Naive thymus-derived CD4-positive, alpha-beta T cell (primary cell): ENCODE measurements at regions not wholly inside any gene's neighbourhood (a gene's known extent, or its start where the extent isn't known, plus 50 kb on each side); places are given as distances from the start of the nearest gene placed in this dataset.

ENCODE experiments used
- ATAC-seq: fragments of 150-1000 bp; cut with Tn5 transposase; 2 replicates; pipeline ENCODE4 v1.10.0; 2021; ENCODE audit warnings: mild to moderate bottlenecking, moderate library complexity
- CTCF ChIA-PET: fragments of 350-600 bp; sonication (Branson Sonifier 250); formaldehyde crosslinking; loops from one replicate; lab custom pipeline; 2021; ENCODE audit warnings: antibody characterized with exemption; lab: Charles Lee
- POLR2A ChIA-PET: fragments of 350-600 bp; sonication (Branson Sonifier 250); formaldehyde crosslinking; loops from one replicate; lab custom pipeline; 2021; ENCODE audit warnings: antibody characterized with exemption, inconsistent platforms; lab: Charles Lee
- DNase-seq, 9 donors: peaks; one replicate each; pipeline versions ENCODE4 v3.0.0 to v3.0.0-alpha.2; 2020 to 2022; ENCODE audit warnings: mixed read lengths in 1 of 9
- H3K27ac ChIP-seq: one replicate; pipeline ENCODE4 v1.7.0; 2013; ENCODE audit warnings: mild to moderate bottlenecking, low read depth, low read length, moderate library complexity
- H3K27me3 ChIP-seq, 2 donors: one replicate each; pipeline ENCODE4 v1.7.0; 2013; ENCODE audit warnings: low read length in 2 of 2, mild to moderate bottlenecking in 2 of 2, moderate library complexity in 2 of 2; ENCODE audit not compliant: control insufficient read depth in 2 of 2, insufficient read depth in 2 of 2
- H3K36me3 ChIP-seq, 3 experiments: 1 replicate in 2 of 3; 2 replicates in 1 of 3; pipeline ENCODE4 v1.7.0; 2013; ENCODE audit warnings: low read length in 3 of 3, mild to moderate bottlenecking in 3 of 3, moderate library complexity in 1 of 3; ENCODE audit not compliant: insufficient read depth in 3 of 3, control insufficient read depth in 2 of 3
- H3K4me1 ChIP-seq, 2 donors: one replicate each; pipeline ENCODE4 v1.7.0; 2013; ENCODE audit warnings: low read length in 2 of 2, mild to moderate bottlenecking in 2 of 2, moderate library complexity in 1 of 2; ENCODE audit not compliant: control insufficient read depth in 2 of 2, insufficient read depth in 2 of 2
- H3K4me3 ChIP-seq: 2 replicates; pipeline ENCODE4 v1.7.0; 2013; ENCODE audit warnings: mild to moderate bottlenecking, low read length
- H3K9me3 ChIP-seq, 3 experiments: 1 replicate in 2 of 3; 2 replicates in 1 of 3; pipeline ENCODE4 v1.7.0; 2013; ENCODE audit warnings: low read length in 3 of 3; ENCODE audit not compliant: control insufficient read depth in 2 of 3
- H3K27ac Mint-ChIP-seq, 9 donors: one replicate each; pipeline ENCODE4 v1.8.0; 2020 to 2022; ENCODE audit warnings: mixed read lengths in 9 of 9, mild to moderate bottlenecking in 8 of 9, moderate library complexity in 5 of 9, inconsistent platforms in 2 of 9
- H3K27me3 Mint-ChIP-seq, 5 donors: one replicate each; pipeline ENCODE4 v1.8.0; 2021 to 2022; ENCODE audit warnings: mixed read lengths in 5 of 5, mild to moderate bottlenecking in 1 of 5
- H3K36me3 Mint-ChIP-seq, 5 donors: one replicate each; pipeline ENCODE4 v1.8.0; 2020 to 2022; ENCODE audit warnings: mixed read lengths in 5 of 5, mild to moderate bottlenecking in 3 of 5, inconsistent platforms in 1 of 5
- H3K4me1 Mint-ChIP-seq, 7 donors: one replicate each; pipeline ENCODE4 v1.8.0; 2020 to 2022; ENCODE audit warnings: mixed read lengths in 7 of 7, mild to moderate bottlenecking in 3 of 7, inconsistent platforms in 1 of 7
- H3K4me3 Mint-ChIP-seq, 10 donors: one replicate each; pipeline ENCODE4 v1.8.0; 2020 to 2022; ENCODE audit warnings: mild to moderate bottlenecking in 10 of 10, mixed read lengths in 10 of 10, moderate library complexity in 6 of 10, inconsistent platforms in 2 of 10
- H3K9me3 Mint-ChIP-seq, 11 donors: one replicate each; pipeline ENCODE4 v1.8.0; 2020 to 2022; ENCODE audit warnings: mixed read lengths in 11 of 11, mild to moderate bottlenecking in 4 of 11, inconsistent platforms in 1 of 11, moderate library complexity in 1 of 11
- intact Hi-C, 2 donors: fragments of 100-400 bp; cut with micrococcal nuclease; formaldehyde crosslinking; loops; one replicate each; pipeline ENCODE4 v1.15.1; 2023

GRCh38 chr9:91155181-91155580 lies 206.5 kb downstream of the AUH start:
- H3K9me3 ChIP-seq: no peaks in the 10 kb centered on the region
- ChIA-PET CTCF (no interaction called here), POLR2A (no interaction called here)
- Mint-ChIP-seq H3K36me3 (peaks cover 0 to 66% (median 0%) of the 10 kb centered on the region in 5 donors), H3K27me3 (no peaks in the 10 kb centered on the region), H3K4me3 (no peak overlapping the region), H3K27ac (peak overlapping the region in 1 of 9 donors; percentile 86), H3K4me1 (peaks cover 21 to 89% (median 25%) of the 10 kb centered on the region in 7 donors), H3K9me3 (peaks cover 0 to 15% (median 0%) of the 10 kb centered on the region in 11 donors)
- intact Hi-C loops: no loop called here
- DNase-seq (no peak), ATAC-seq (no peak)
- H3K4me3 ChIP-seq: no peak overlapping the region
- peaks cover 17 to 20% of the 10 kb centered on the region in 2 donors for H3K4me1 ChIP-seq
- no peaks in the 10 kb centered on the region for H3K36me3 ChIP-seq
- no peaks in the 10 kb centered on the region for H3K27me3 ChIP-seq
- H3K27ac ChIP-seq: no peak overlapping the region

DNA sequence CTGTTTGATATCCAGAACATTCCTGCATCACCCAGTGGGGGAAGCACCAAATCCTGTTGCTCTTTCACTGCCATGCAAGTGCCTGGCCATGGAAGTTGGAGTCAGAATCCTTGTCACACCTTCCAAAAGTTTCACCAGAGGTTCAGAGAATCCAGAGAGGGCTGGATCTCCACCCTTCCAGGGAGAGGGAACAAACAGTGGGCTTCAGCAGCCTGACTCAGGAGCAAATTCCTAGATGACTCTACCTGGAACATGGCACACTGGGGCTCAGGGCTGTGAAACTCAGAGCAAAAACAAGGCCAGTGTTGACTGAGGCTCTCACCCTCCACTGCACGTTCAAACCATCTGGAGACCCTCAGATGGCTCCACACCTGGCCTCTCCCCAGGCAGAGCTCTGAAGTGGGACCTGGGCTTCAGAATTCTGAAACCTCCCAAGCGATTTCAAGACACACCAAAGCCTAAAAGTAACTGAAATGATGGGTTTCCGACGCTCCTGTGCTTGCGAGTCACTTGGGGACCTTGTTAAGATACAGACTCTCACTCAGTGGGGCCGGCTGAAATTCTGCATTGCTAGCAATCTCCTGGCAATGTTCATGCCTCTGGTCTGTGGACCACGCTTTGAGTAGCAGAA lies 205.9 kb downstream of the AUH start:
- CTCF ChIA-PET: no interaction called here
- peaks cover 0 to 14% (median 0%) of the 10 kb centered on the region in 11 donors for H3K9me3 Mint-ChIP-seq
- intact Hi-C loops: no loop called here
- Histone ChIP-seq H3K27me3 (no peaks in the 10 kb centered on the region), H3K4me3 (no peak overlapping the region), H3K27ac (no peak overlapping the region), H3K36me3 (no peaks in the 10 kb centered on the region), H3K9me3 (no peaks in the 10 kb centered on the region), H3K4me1 (peaks cover 11 to 14% of the 10 kb centered on the region in 2 donors)
- H3K4me1 Mint-ChIP-seq: peaks cover 18 to 83% (median 19%) of the 10 kb centered on the region in 7 donors
- peak overlapping the region in 1 of 9 donors; percentile 86 for H3K27ac Mint-ChIP-seq
- POLR2A ChIA-PET: no interaction called here
- H3K36me3 Mint-ChIP-seq: peaks cover 0 to 59% (median 0%) of the 10 kb centered on the region in 5 donors
- DNase-seq (no peak), ATAC-seq (no peak)
- H3K4me3 Mint-ChIP-seq: no peak overlapping the region
- no peaks in the 10 kb centered on the region for H3K27me3 Mint-ChIP-seq

DNA sequence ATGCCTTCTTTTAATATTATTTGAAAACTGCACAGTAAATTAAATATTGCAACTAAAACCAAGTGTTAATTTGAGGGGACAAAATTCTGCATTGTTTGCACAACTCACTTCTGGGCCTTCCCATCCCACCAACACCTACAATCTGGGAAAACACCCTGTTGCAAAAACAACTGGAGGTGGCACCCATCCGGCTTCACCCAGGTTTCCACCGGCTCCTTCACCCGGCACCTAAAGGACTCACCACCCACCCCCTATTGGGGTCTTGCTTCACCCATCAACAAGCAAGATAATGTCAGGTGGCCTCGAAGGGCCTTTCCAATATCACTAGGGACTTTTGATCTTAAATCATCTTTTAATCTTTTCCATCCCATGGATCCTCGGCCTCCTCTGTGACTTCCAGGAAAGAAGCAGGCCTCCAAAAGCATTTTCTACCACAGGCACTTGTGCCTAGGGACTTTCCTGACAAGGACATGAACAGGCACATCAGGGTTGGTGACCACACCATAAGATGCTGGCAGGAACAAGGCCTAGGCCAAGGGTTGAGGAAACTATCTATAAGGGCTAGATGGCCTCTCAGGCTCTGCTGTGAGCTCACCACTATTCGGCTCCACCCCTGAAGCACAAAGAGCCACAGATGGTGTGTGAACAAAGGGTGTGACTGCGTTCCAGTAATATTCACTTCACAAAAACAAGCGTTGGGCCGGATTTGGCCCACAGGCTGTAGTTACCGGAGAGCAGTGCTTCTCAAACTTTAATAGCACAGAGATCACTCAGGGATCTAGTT lies 205.1 kb downstream of the AUH start:
- peaks cover 0 to 13% (median 0%) of the 10 kb centered on the region in 11 donors for H3K9me3 Mint-ChIP-seq
- Histone ChIP-seq H3K9me3 (no peaks in the 10 kb centered on the region), H3K27ac (no peak overlapping the region), H3K4me3 (no peak overlapping the region), H3K4me1 (peaks cover 6 to 9% of the 10 kb centered on the region in 2 donors), H3K27me3 (no peaks in the 10 kb centered on the region), H3K36me3 (no peaks in the 10 kb centered on the region)
- peak overlapping the region in 1 of 9 donors; percentile 86 for H3K27ac Mint-ChIP-seq
- H3K4me3 Mint-ChIP-seq: peak overlapping the region in 1 of 10 donors; percentile 62
- POLR2A ChIA-PET: no interaction called here
- CTCF ChIA-PET: no interaction called here
- peak; percentile 37 for ATAC-seq
- H3K27me3 Mint-ChIP-seq: no peaks in the 10 kb centered on the region
- H3K4me1 Mint-ChIP-seq: peaks cover 11 to 83% (median 14%) of the 10 kb centered on the region in 7 donors
- peaks cover 0 to 57% (median 0%) of the 10 kb centered on the region in 5 donors for H3K36me3 Mint-ChIP-seq
- intact Hi-C loops: no loop called here
- DNase-seq: no peak

- H3K36me3 ChIP-seq: no peaks in the 10 kb centered on the region
- H3K36me3 Mint-ChIP-seq: peaks cover 0 to 49% (median 0%) of the 10 kb centered on the region in 5 donors
- ATAC-seq (no peak), DNase-seq (no peak)
- ChIA-PET CTCF (no interaction called here), POLR2A (interaction anchor here (0.7 kb wide), 1 partner anchor 22 kb away, joined by 3 read pairs; no protein-coding TSS in a partner anchor)
- intact Hi-C loops: no loop called here
- H3K27ac Mint-ChIP-seq: no peak overlapping the region
- H3K4me1 Mint-ChIP-seq: peaks cover 9 to 82% (median 14%) of the 10 kb centered on the region in 7 donors
- no peak overlapping the region for H3K4me3 ChIP-seq
- peaks cover 0 to 6% (median 0%) of the 10 kb centered on the region in 11 donors for H3K9me3 Mint-ChIP-seq
- H3K27me3 ChIP-seq: no peaks in the 10 kb centered on the region
- H3K4me1 ChIP-seq: peaks cover 7 to 13% of the 10 kb centered on the region in 2 donors
- H3K27me3 Mint-ChIP-seq: no peaks in the 10 kb centered on the region
- no peaks in the 10 kb centered on the region for H3K9me3 ChIP-seq
- H3K27ac ChIP-seq: no peak overlapping the region
- H3K4me3 Mint-ChIP-seq: peak overlapping the region in 1 of 10 donors; percentile 14
Observed at GRCh38 chr9:91157883-91158282, 203.8 kb downstream of the AUH start.

DNA sequence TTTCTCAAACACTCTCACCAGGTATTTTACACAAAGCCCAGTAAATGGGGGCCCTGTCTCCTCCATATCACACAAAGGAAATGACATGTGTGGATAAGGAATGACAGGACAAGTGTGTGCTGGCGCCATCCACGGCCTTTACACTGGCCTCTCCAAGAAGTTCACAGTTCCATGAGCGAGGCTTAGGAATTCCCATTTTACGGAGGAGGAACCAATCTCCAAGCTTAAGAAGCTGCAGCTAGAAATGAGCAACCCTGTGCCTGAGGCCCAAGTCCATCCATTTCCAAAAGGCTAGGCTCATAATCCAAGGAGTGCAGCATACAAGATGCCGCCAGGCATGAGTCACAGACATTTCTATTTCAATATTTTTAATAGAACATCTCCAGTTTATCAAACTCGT lies 203.4 kb downstream of the AUH start:
- intact Hi-C loops: no loop called here
- ChIA-PET CTCF (no interaction called here), POLR2A (no interaction called here)
- no peaks in the 10 kb centered on the region for H3K27me3 ChIP-seq
- H3K9me3 ChIP-seq: no peaks in the 10 kb centered on the region
- peaks cover 0 to 6% (median 0%) of the 10 kb centered on the region in 11 donors for H3K9me3 Mint-ChIP-seq
- peak overlapping the region in 1 of 10 donors; percentile 14 for H3K4me3 Mint-ChIP-seq
- H3K4me3 ChIP-seq: no peak overlapping the region
- no peaks in the 10 kb centered on the region for H3K27me3 Mint-ChIP-seq
- ATAC-seq (no peak), DNase-seq (no peak)
- no peak overlapping the region for H3K27ac Mint-ChIP-seq
- peaks cover 13 to 82% (median 18%) of the 10 kb centered on the region in 7 donors for H3K4me1 Mint-ChIP-seq
- H3K4me1 ChIP-seq: peaks cover 11 to 17% of the 10 kb centered on the region in 2 donors
- H3K36me3 ChIP-seq: no peaks in the 10 kb centered on the region
- no peak overlapping the region for H3K27ac ChIP-seq
- peaks cover 0 to 45% (median 0%) of the 10 kb centered on the region in 5 donors for H3K36me3 Mint-ChIP-seq

DNA sequence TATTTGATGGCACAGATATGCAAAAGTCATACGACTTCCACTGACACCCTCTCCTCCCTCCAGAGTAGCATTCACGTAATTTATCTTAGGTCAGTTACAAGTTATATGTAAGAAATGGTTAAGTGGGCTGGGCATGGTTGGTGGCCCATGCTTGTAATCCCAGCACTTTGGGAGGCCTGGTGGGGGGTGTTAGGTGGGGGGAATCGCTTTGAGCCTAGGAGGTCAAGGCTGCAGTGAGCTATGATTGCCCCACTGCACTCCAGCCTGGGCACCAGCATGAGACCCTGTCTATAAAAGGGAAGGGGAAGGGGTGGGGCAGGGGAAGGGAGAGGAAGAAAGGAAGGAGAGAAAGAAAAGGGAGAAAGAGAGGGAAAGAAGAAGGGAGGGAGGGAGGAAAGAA lies 202.8 kb downstream of the AUH start:
- Histone ChIP-seq H3K9me3 (no peaks in the 10 kb centered on the region), H3K4me3 (no peak overlapping the region), H3K27me3 (no peaks in the 10 kb centered on the region), H3K27ac (no peak overlapping the region), H3K4me1 (peaks cover 15 to 24% of the 10 kb centered on the region in 2 donors), H3K36me3 (no peaks in the 10 kb centered on the region)
- ChIA-PET CTCF (no interaction called here), POLR2A (no interaction called here)
- ATAC-seq: no peak
- Mint-ChIP-seq H3K36me3 (peaks cover 0 to 41% (median 0%) of the 10 kb centered on the region in 5 donors), H3K27ac (peak overlapping the region in 1 of 9 donors; percentile 73), H3K9me3 (peaks cover 0 to 6% (median 0%) of the 10 kb centered on the region in 11 donors), H3K4me3 (peak overlapping the region in 1 of 10 donors; percentile 67), H3K4me1 (peaks cover 13 to 85% (median 25%) of the 10 kb centered on the region in 7 donors), H3K27me3 (no peaks in the 10 kb centered on the region)
- DNase-seq: peak in 1 of 9 donors; percentile 8
- intact Hi-C loops: no loop called here
